ENCODE measurements at regions not wholly inside any gene's neighbourhood (a gene's known extent, or its start where the extent isn't known, plus 50 kb on each side); places are given as distances from the start of the nearest gene placed in this dataset.

DNA sequence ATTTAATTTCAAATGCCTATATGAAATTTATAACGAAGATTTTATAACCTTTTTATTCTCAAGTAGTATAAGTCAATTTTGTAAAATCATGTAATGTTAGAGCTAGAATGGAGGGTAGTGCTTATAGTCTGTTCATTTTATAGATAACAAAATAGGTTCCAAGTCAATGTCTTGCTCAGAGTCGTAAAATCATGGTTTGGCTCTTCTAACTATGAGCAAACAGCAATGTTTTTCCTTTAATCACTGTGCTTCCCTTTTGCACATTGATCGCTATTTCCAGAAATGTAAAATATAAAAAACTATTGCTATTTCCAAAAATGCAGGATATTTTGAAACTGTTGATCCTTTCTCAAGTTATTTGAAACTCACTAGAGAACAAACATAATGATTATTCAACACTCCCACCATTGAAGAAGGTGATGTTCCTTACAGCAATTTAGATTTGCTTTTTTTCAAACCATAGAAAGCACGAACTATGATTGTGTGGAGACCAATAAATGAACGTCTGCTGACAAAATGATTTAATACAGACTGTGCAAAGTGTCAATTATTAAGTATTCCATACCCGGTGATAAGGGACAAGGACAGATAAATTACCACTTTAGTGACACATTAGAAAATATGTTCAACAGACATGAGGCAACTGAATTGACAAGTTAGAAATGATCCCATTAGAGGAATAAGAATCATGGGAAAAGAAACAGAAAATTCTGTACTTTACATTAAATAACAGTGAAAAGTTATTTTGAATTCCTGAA lies 412.1 kb upstream of the TECRL start (continued):
- TF ChIP-seq, protein P1, sequence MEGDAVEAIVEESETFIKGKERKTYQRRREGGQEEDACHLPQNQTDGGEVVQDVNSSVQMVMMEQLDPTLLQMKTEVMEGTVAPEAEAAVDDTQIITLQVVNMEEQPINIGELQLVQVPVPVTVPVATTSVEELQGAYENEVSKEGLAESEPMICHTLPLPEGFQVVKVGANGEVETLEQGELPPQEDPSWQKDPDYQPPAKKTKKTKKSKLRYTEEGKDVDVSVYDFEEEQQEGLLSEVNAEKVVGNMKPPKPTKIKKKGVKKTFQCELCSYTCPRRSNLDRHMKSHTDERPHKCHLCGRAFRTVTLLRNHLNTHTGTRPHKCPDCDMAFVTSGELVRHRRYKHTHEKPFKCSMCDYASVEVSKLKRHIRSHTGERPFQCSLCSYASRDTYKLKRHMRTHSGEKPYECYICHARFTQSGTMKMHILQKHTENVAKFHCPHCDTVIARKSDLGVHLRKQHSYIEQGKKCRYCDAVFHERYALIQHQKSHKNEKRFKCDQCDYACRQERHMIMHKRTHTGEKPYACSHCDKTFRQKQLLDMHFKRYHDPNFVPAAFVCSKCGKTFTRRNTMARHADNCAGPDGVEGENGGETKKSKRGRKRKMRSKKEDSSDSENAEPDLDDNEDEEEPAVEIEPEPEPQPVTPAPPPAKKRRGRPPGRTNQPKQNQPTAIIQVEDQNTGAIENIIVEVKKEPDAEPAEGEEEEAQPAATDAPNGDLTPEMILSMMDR (IDR thresholded peaks at IDR 0.05 in 2 of 3, conservative IDR thresholded peaks at IDR 0.05 in 1 of 3; ENCODE audit: borderline replicate concordance in 1 of 3, insufficient read depth in 1 of 3, low read depth in 2 of 3, low read length in 2 of 3) = no peak
- TF ChIP-seq, protein P2, sequence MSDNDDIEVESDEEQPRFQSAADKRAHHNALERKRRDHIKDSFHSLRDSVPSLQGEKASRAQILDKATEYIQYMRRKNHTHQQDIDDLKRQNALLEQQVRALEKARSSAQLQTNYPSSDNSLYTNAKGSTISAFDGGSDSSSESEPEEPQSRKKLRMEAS (IDR thresholded peaks at IDR 0.05) = no peak
- TF ChIP-seq EZH2 (IDR thresholded peaks at IDR 0.05) (no peak), YY1 (IDR thresholded peaks at IDR 0.05; ENCODE audit: extremely low read depth, insufficient replicate concordance, low read depth, low read length) (no peak), SRF (IDR thresholded peaks at IDR 0.05; ENCODE audit: low read depth) (no peak), ZFX (IDR thresholded peaks at IDR 0.05) (no peak), SP1 (IDR thresholded peaks at IDR 0.05; ENCODE audit: low read depth) (no peak), EZH2phosphoT487 (IDR thresholded peaks at IDR 0.05; ENCODE audit: borderline replicate concordance) (no peak), SIN3A (IDR thresholded peaks at IDR 0.05; ENCODE audit: low read depth) (no peak)

DNA sequence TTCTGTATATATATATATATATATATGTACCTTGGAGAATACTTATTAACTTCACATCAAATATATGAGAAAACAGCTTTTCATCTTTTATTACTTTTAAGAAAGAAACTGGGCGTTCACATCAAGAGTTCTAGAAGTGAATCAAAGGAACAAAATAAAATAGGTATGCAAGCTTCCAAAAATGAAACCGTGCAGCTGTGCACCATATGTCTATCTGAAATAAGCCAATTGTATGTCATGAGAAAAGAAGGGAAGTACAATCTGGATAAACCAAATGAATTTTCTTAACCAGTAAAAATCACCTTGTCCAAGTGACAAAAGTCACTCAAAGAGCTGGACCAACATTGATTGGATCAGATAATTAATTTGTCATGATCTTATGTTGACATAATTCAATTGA lies 405.4 kb upstream of the TECRL start:
- Histone ChIP-seq H3K36me3 (ENCODE audit: control insufficient read depth in 1 of 2, insufficient read depth in 2 of 2, low read length in 2 of 2) (no peaks in the 10 kb centered on the region), H3K4me3 (replicated peaks in 1 of 2; ENCODE audit: low read depth in 1 of 2, low read length in 2 of 2) (no peak overlapping the region), H3K79me2 (ENCODE audit: insufficient read depth, low read length) (no peaks in the 10 kb centered on the region), H3K9me2 (ENCODE audit: insufficient read depth) (no peaks in the 10 kb centered on the region), H3K9me3 (ENCODE audit: control insufficient read depth in 1 of 2, insufficient read depth in 1 of 2, low read depth in 1 of 2, low read length in 2 of 2) (peaks cover 6 to 14% of the 10 kb centered on the region in 2 experiments; a peak in 2 of 4 replicates), H2AFZ (ENCODE audit: low read depth, low read length, poor library complexity, severe bottlenecking) (no peak overlapping the region), H4K20me1 (ENCODE audit: insufficient read depth) (no peaks in the 10 kb centered on the region), H3K4me1 (ENCODE audit: control insufficient read depth in 1 of 2, insufficient read depth in 2 of 2, low read length in 2 of 2) (no peaks in the 10 kb centered on the region), H3K9ac (ENCODE audit: low read length) (no peak overlapping the region), H3K27me3 (ENCODE audit: insufficient read depth, low read length) (no peaks in the 10 kb centered on the region), H3K27ac (ENCODE audit: low read depth, low read length) (no peak overlapping the region), H3K4me2 (ENCODE audit: low read length) (no peak overlapping the region)
- TF ChIP-seq, protein P2 (IDR thresholded peaks at IDR 0.05) = no peak
- TF ChIP-seq RAD21 (IDR thresholded peaks at IDR 0.05; ENCODE audit: low read depth) = no peak
- TF ChIP-seq, protein P3, sequence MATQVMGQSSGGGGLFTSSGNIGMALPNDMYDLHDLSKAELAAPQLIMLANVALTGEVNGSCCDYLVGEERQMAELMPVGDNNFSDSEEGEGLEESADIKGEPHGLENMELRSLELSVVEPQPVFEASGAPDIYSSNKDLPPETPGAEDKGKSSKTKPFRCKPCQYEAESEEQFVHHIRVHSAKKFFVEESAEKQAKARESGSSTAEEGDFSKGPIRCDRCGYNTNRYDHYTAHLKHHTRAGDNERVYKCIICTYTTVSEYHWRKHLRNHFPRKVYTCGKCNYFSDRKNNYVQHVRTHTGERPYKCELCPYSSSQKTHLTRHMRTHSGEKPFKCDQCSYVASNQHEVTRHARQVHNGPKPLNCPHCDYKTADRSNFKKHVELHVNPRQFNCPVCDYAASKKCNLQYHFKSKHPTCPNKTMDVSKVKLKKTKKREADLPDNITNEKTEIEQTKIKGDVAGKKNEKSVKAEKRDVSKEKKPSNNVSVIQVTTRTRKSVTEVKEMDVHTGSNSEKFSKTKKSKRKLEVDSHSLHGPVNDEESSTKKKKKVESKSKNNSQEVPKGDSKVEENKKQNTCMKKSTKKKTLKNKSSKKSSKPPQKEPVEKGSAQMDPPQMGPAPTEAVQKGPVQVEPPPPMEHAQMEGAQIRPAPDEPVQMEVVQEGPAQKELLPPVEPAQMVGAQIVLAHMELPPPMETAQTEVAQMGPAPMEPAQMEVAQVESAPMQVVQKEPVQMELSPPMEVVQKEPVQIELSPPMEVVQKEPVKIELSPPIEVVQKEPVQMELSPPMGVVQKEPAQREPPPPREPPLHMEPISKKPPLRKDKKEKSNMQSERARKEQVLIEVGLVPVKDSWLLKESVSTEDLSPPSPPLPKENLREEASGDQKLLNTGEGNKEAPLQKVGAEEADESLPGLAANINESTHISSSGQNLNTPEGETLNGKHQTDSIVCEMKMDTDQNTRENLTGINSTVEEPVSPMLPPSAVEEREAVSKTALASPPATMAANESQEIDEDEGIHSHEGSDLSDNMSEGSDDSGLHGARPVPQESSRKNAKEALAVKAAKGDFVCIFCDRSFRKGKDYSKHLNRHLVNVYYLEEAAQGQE (IDR thresholded peaks at IDR 0.05; ENCODE audit: low read depth) = no peak
- TF ChIP-seq CEBPB (IDR thresholded peaks at IDR 0.05; ENCODE audit: low read depth) = no peak
- no peak for TF ChIP-seq FOSL1 (IDR thresholded peaks at IDR 0.05; ENCODE audit: low read depth)
- TF ChIP-seq, protein P4, sequence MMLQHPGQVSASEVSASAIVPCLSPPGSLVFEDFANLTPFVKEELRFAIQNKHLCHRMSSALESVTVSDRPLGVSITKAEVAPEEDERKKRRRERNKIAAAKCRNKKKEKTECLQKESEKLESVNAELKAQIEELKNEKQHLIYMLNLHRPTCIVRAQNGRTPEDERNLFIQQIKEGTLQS (IDR thresholded peaks at IDR 0.05) = no peak
- no peak for TF ChIP-seq SRF (IDR thresholded peaks at IDR 0.05; ENCODE audit: low read depth)
- no peak for DNase-seq (ENCODE audit: low read depth, low spot score)
- ChIA-PET POLR2A (no interaction called here), CTCF (no interaction called here), RAD21 (ENCODE audit: low non-redundant PET in 1 of 2, low total read pairs in 2 of 2, uncharacterized antibody in 2 of 2, unreplicated experiment in 2 of 2) (no interaction called here)
- intact Hi-C loops (cut with micrococcal nuclease) = no loop called here
- no peak for ATAC-seq
- BruUV-seq (replicated peaks) = no TSS peak

Measured in HCT116 (cell line).